ENCODE measurements at regions not wholly inside any gene's neighbourhood (a gene's known extent, or its start where the extent isn't known, plus 50 kb on each side); places are given as distances from the start of the nearest gene placed in this dataset.

DNA sequence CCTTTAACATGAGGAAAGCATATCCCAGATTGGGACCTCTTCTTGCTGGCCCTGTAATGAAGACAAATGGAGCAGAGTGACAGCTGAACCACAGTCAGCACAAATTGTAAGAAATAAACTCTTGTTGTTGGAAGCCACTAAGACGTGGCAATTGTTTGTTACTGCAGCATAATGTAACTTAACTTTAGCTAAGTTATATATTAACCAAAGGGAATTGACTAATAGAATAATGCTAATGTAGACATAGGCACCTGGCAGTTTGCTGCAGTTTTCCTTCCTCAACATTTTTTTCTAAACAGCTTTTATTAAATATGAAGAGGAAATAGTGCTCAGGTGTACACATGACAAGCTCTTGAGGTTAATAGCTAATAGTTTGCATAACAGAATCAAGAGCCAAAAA lies 300.7 kb upstream of the SLC30A5 start:
- Histone ChIP-seq H3K27me3 (ENCODE audit: control insufficient read depth in 1 of 2, insufficient read depth in 2 of 2, low read length in 2 of 2) (no peaks in the 10 kb centered on the region), H3K36me3 (ENCODE audit: control insufficient read depth in 2 of 2, insufficient read depth in 2 of 2, low read length in 1 of 2) (no peaks in the 10 kb centered on the region), H3K4me3 (ENCODE audit: low read depth in 1 of 2, low read length in 2 of 2) (no peak overlapping the region), H3K4me1 (ENCODE audit: control insufficient read depth in 2 of 2, insufficient read depth in 2 of 2, low read length in 1 of 2) (no peaks in the 10 kb centered on the region), H3K9me3 (ENCODE audit: control insufficient read depth in 2 of 2, insufficient read depth in 1 of 2, low read depth in 1 of 2, low read length in 1 of 2) (no peaks in the 10 kb centered on the region), H3K27ac (ENCODE audit: low read depth in 2 of 2, low read length in 1 of 2) (no peak overlapping the region)
- 59 to 82% methylated on average over 1 of the region's 1 CpG for WGBS, 2 donors

GRCh38 chr5:68793993-68794392 lies 299.8 kb upstream of the SLC30A5 start:
- no peaks in the 10 kb centered on the region for H3K4me1 ChIP-seq (ENCODE audit: control insufficient read depth in 2 of 2, insufficient read depth in 2 of 2, low read length in 1 of 2)
- no peak overlapping the region for H3K27ac ChIP-seq (ENCODE audit: low read depth in 2 of 2, low read length in 1 of 2)
- H3K36me3 ChIP-seq (ENCODE audit: control insufficient read depth in 2 of 2, insufficient read depth in 2 of 2, low read length in 1 of 2), result no peaks in the 10 kb centered on the region
- no peaks in the 10 kb centered on the region for H3K9me3 ChIP-seq (ENCODE audit: control insufficient read depth in 2 of 2, insufficient read depth in 1 of 2, low read depth in 1 of 2, low read length in 1 of 2)
- WGBS, 2 donors, result 49 to 61% methylated on average over 4 of the region's 4 CpGs
- H3K27me3 ChIP-seq (ENCODE audit: control insufficient read depth in 1 of 2, insufficient read depth in 2 of 2, low read length in 2 of 2), result no peaks in the 10 kb centered on the region
- no peak overlapping the region for H3K4me3 ChIP-seq (ENCODE audit: low read depth in 1 of 2, low read length in 2 of 2)

DNA sequence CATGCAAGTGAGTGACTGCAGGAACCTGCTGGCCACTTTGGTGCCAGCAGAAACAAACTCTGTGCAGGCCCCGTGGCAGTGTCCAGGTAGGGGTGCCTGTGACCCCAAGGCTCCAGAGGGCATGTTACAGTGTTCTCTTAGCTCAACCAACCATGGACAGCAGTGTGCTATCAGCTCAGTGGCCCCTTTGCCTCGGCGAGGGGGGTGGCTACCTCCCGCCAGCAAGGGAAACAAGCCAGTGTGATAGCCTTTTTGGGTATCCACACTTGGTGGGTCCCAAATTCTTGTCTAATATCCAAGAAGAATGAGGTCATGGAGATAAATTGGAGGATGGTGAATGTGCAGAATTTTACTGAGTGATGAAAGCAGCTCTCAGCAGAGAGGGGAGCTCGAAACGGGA lies 298.6 kb upstream of the SLC30A5 start:
- Histone ChIP-seq H3K4me1 (ENCODE audit: control insufficient read depth in 2 of 2, insufficient read depth in 2 of 2, low read length in 1 of 2) (no peaks in the 10 kb centered on the region), H3K4me3 (ENCODE audit: low read depth in 1 of 2, low read length in 2 of 2) (no peak overlapping the region), H3K27me3 (ENCODE audit: control insufficient read depth in 1 of 2, insufficient read depth in 2 of 2, low read length in 2 of 2) (no peaks in the 10 kb centered on the region), H3K36me3 (ENCODE audit: control insufficient read depth in 2 of 2, insufficient read depth in 2 of 2, low read length in 1 of 2) (no peaks in the 10 kb centered on the region), H3K27ac (ENCODE audit: low read depth in 2 of 2, low read length in 1 of 2) (no peak overlapping the region), H3K9me3 (ENCODE audit: control insufficient read depth in 2 of 2, insufficient read depth in 1 of 2, low read depth in 1 of 2, low read length in 1 of 2) (no peaks in the 10 kb centered on the region)
- WGBS, 2 donors, result 74 to 84% methylated on average over 6 of the region's 6 CpGs

- Histone ChIP-seq H3K27me3 (ENCODE audit: control insufficient read depth in 1 of 2, insufficient read depth in 2 of 2, low read length in 2 of 2) (no peaks in the 10 kb centered on the region), H3K36me3 (ENCODE audit: control insufficient read depth in 2 of 2, insufficient read depth in 2 of 2, low read length in 1 of 2) (no peaks in the 10 kb centered on the region), H3K27ac (ENCODE audit: low read depth in 2 of 2, low read length in 1 of 2) (no peak overlapping the region), H3K4me1 (ENCODE audit: control insufficient read depth in 2 of 2, insufficient read depth in 2 of 2, low read length in 1 of 2) (no peaks in the 10 kb centered on the region), H3K4me3 (ENCODE audit: low read depth in 1 of 2, low read length in 2 of 2) (no peak overlapping the region), H3K9me3 (ENCODE audit: control insufficient read depth in 2 of 2, insufficient read depth in 1 of 2, low read depth in 1 of 2, low read length in 1 of 2) (no peaks in the 10 kb centered on the region)
- WGBS, 2 donors, result 80 to 84% methylated on average over 2 of the region's 2 CpGs
Measured at GRCh38 chr5:68798877-68799843, 294.7 kb upstream of the SLC30A5 start.

GRCh38 chr5:68802430-68802829 lies 291.4 kb upstream of the SLC30A5 start:
- no peaks in the 10 kb centered on the region for H3K9me3 ChIP-seq (ENCODE audit: control insufficient read depth in 2 of 2, insufficient read depth in 1 of 2, low read depth in 1 of 2, low read length in 1 of 2)
- H3K27ac ChIP-seq (ENCODE audit: low read depth in 2 of 2, low read length in 1 of 2), result no peak overlapping the region
- no peaks in the 10 kb centered on the region for H3K27me3 ChIP-seq (ENCODE audit: control insufficient read depth in 1 of 2, insufficient read depth in 2 of 2, low read length in 2 of 2)
- H3K4me1 ChIP-seq (ENCODE audit: control insufficient read depth in 2 of 2, insufficient read depth in 2 of 2, low read length in 1 of 2), result no peaks in the 10 kb centered on the region
- 76 to 88% methylated on average over 2 of the region's 2 CpGs for WGBS, 2 donors
- H3K4me3 ChIP-seq (ENCODE audit: low read depth in 1 of 2, low read length in 2 of 2), result no peak overlapping the region
- no peaks in the 10 kb centered on the region for H3K36me3 ChIP-seq (ENCODE audit: control insufficient read depth in 2 of 2, insufficient read depth in 2 of 2, low read length in 1 of 2)

GRCh38 chr5:68803881-68804319 lies 289.9 kb upstream of the SLC30A5 start:
- no peaks in the 10 kb centered on the region for H3K36me3 ChIP-seq (ENCODE audit: control insufficient read depth in 2 of 2, insufficient read depth in 2 of 2, low read length in 1 of 2)
- H3K27me3 ChIP-seq (ENCODE audit: control insufficient read depth in 1 of 2, insufficient read depth in 2 of 2, low read length in 2 of 2), result no peaks in the 10 kb centered on the region
- 69% methylated on average over 7 of the region's 7 CpGs for WGBS, 2 donors
- H3K27ac ChIP-seq (ENCODE audit: low read depth in 2 of 2, low read length in 1 of 2), result no peak overlapping the region
- H3K4me3 ChIP-seq (ENCODE audit: low read depth in 1 of 2, low read length in 2 of 2), result no peak overlapping the region
- H3K4me1 ChIP-seq (ENCODE audit: control insufficient read depth in 2 of 2, insufficient read depth in 2 of 2, low read length in 1 of 2), result no peaks in the 10 kb centered on the region
- no peaks in the 10 kb centered on the region for H3K9me3 ChIP-seq (ENCODE audit: control insufficient read depth in 2 of 2, insufficient read depth in 1 of 2, low read depth in 1 of 2, low read length in 1 of 2)

GRCh38 chr5:68804343-68804742 lies 289.5 kb upstream of the SLC30A5 start:
- 80 to 94% methylated on average over 3 of the region's 3 CpGs for WGBS, 2 donors

DNA sequence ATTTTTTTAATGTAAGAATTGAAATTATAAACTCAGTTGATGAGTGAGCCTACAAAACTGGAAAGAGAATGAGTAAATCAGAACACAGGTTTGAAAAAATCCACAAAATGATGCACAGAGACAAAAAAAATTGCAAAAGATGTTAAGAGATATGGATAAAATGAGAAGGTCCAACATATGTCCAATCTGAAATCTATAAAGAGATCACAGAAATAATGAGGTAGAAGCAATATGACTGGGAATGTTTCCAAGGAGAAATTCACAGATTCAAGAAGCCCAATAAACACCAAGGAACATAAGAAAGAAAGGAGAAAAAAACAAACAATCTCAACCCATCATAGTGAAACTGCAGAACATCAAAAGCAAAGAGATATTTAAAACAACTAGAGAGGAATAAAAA lies 288.4 kb upstream of the SLC30A5 start:
- no peaks in the 10 kb centered on the region for H3K9me3 ChIP-seq (ENCODE audit: control insufficient read depth in 2 of 2, insufficient read depth in 1 of 2, low read depth in 1 of 2, low read length in 1 of 2)
- H3K36me3 ChIP-seq (ENCODE audit: control insufficient read depth in 2 of 2, insufficient read depth in 2 of 2, low read length in 1 of 2), result no peaks in the 10 kb centered on the region
- no peaks in the 10 kb centered on the region for H3K27me3 ChIP-seq (ENCODE audit: control insufficient read depth in 1 of 2, insufficient read depth in 2 of 2, low read length in 2 of 2)
- no peak overlapping the region for H3K27ac ChIP-seq (ENCODE audit: low read depth in 2 of 2, low read length in 1 of 2)
- H3K4me3 ChIP-seq (ENCODE audit: low read depth in 1 of 2, low read length in 2 of 2), result no peak overlapping the region
- no peaks in the 10 kb centered on the region for H3K4me1 ChIP-seq (ENCODE audit: control insufficient read depth in 2 of 2, insufficient read depth in 2 of 2, low read length in 1 of 2)

More at GRCh38 chr5:68804343-68804742, 289.5 kb upstream of the SLC30A5 start:
- H3K27me3 ChIP-seq (ENCODE audit: control insufficient read depth in 1 of 2, insufficient read depth in 2 of 2, low read length in 2 of 2), result no peaks in the 10 kb centered on the region
- H3K4me1 ChIP-seq (ENCODE audit: control insufficient read depth in 2 of 2, insufficient read depth in 2 of 2, low read length in 1 of 2), result no peaks in the 10 kb centered on the region
- H3K36me3 ChIP-seq (ENCODE audit: control insufficient read depth in 2 of 2, insufficient read depth in 2 of 2, low read length in 1 of 2), result no peaks in the 10 kb centered on the region
- H3K4me3 ChIP-seq (ENCODE audit: low read depth in 1 of 2, low read length in 2 of 2), result no peak overlapping the region
- no peak overlapping the region for H3K27ac ChIP-seq (ENCODE audit: low read depth in 2 of 2, low read length in 1 of 2)
- no peaks in the 10 kb centered on the region for H3K9me3 ChIP-seq (ENCODE audit: control insufficient read depth in 2 of 2, insufficient read depth in 1 of 2, low read depth in 1 of 2, low read length in 1 of 2)

GRCh38 chr5:68817632-68818031 lies 276.2 kb upstream of the SLC30A5 start:
- H3K4me1 ChIP-seq (ENCODE audit: control insufficient read depth in 2 of 2, insufficient read depth in 2 of 2, low read length in 1 of 2), result no peaks in the 10 kb centered on the region
- 71 to 79% methylated on average over 2 of the region's 2 CpGs for WGBS, 2 donors
- no peaks in the 10 kb centered on the region for H3K36me3 ChIP-seq (ENCODE audit: control insufficient read depth in 2 of 2, insufficient read depth in 2 of 2, low read length in 1 of 2)
- no peak overlapping the region for H3K27ac ChIP-seq (ENCODE audit: low read depth in 2 of 2, low read length in 1 of 2)
- no peak overlapping the region for H3K4me3 ChIP-seq (ENCODE audit: low read depth in 1 of 2, low read length in 2 of 2)
- no peaks in the 10 kb centered on the region for H3K9me3 ChIP-seq (ENCODE audit: control insufficient read depth in 2 of 2, insufficient read depth in 1 of 2, low read depth in 1 of 2, low read length in 1 of 2)
- H3K27me3 ChIP-seq (ENCODE audit: control insufficient read depth in 1 of 2, insufficient read depth in 2 of 2, low read length in 2 of 2), result no peaks in the 10 kb centered on the region

All from esophagus (tissue), 2 donors.